BJ (cell line): ENCODE measurements at regions not wholly inside any gene's neighbourhood (a gene's known extent, or its start where the extent isn't known, plus 50 kb on each side); places are given as distances from the start of the nearest gene placed in this dataset.
"Not testable (repeated sequence)": the region's sequence is repeated elsewhere in the genome, so short reads cannot be mapped to it uniquely, and the experiment has no call there.

Experiments
- CTCF ChIA-PET: fragments of 350-600 bp; formaldehyde crosslinking; extraction: SDS; loops from one replicate; lab custom pipeline; 2021; ENCODE audit warnings: antibody characterized with exemption, inconsistent platforms; lab: Yijun Ruan, JAX
- POLR2A ChIA-PET: fragments of 300-600 bp; sonication (Branson Sonifier 250); formaldehyde crosslinking; extraction: SDS; loops from one replicate; lab custom pipeline; 2021; ENCODE audit warnings: antibody characterized with exemption; lab: Charles Lee
- DNase-seq: peaks from one replicate; pipeline ENCODE4 v3.0.0-alpha.2; 2011; ENCODE audit warnings: low read depth
- H3K27me3 ChIP-seq: 2 replicates; pipeline ENCODE4 v1.6.0; 2011; ENCODE audit warnings: low read length; ENCODE audit not compliant: control insufficient read depth, insufficient read depth
- H3K36me3 ChIP-seq: 2 replicates; pipeline ENCODE4 v1.5.1; 2011; ENCODE audit warnings: low read length; ENCODE audit not compliant: control insufficient read depth, insufficient read depth
- H3K4me3 ChIP-seq: 2 replicates; pipeline ENCODE4 v1.5.1; 2011; ENCODE audit warnings: low read depth, mild to moderate bottlenecking, control low read depth, low read length
- TF ChIP-seq, protein P1 (sequence below): IDR thresholded peaks from 2 replicates; pipeline ENCODE4 v1.5.1; 2011; ENCODE audit warnings: low read depth, mild to moderate bottlenecking, control low read depth, inconsistent platforms, low read length, moderate library complexity; ENCODE audit not compliant: insufficient read depth

- no peaks in the 10 kb centered on the region for H3K27me3 ChIP-seq
- DNase-seq, result no peak
- TF ChIP-seq, protein P1, sequence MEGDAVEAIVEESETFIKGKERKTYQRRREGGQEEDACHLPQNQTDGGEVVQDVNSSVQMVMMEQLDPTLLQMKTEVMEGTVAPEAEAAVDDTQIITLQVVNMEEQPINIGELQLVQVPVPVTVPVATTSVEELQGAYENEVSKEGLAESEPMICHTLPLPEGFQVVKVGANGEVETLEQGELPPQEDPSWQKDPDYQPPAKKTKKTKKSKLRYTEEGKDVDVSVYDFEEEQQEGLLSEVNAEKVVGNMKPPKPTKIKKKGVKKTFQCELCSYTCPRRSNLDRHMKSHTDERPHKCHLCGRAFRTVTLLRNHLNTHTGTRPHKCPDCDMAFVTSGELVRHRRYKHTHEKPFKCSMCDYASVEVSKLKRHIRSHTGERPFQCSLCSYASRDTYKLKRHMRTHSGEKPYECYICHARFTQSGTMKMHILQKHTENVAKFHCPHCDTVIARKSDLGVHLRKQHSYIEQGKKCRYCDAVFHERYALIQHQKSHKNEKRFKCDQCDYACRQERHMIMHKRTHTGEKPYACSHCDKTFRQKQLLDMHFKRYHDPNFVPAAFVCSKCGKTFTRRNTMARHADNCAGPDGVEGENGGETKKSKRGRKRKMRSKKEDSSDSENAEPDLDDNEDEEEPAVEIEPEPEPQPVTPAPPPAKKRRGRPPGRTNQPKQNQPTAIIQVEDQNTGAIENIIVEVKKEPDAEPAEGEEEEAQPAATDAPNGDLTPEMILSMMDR, result no peak
- H3K36me3 ChIP-seq, result no peaks in the 10 kb centered on the region
- no peak overlapping the region for H3K4me3 ChIP-seq
- ChIA-PET CTCF (no interaction called here), POLR2A (no interaction called here)
Observed at GRCh38 chr7:8362723-8363369, 70.6 kb upstream of the NXPH1 start.

DNA sequence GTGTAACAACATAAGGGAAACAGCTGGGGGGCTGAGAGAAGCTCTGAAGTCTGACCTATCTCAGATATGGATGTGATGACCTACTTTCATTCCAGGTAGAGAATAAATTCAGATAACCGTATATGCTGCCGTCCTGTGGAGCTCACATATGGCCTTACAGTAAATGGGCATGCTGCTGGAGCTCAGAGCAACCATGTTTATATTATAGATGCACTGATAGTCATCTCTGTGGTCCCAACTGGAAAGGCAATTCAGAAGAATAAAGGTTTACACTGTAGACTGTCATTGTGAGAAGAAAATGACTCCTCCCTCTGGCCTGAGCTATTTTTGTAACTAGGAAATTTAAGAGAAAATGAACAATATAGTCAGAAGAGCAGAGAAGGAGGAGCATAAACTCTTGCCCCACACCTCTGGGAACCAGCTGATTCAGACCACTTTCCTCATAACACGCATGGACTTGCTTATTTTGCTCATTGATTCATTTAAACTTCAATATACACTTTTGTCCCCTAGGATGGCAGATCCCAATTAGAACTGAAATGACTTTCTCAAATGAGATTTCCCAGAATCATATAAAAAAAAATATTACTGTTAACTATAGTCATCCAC is 69.9 kb upstream of the NXPH1 start:
- ChIA-PET CTCF (no interaction called here), POLR2A (no interaction called here)
- no peak for DNase-seq
- no peaks in the 10 kb centered on the region for H3K27me3 ChIP-seq
- TF ChIP-seq, protein P1, result no peak
- H3K4me3 ChIP-seq, result no peak overlapping the region
- H3K36me3 ChIP-seq, result no peaks in the 10 kb centered on the region

- TF ChIP-seq, protein P1, result no peak
- H3K4me3 ChIP-seq, result no peak overlapping the region
- CTCF ChIA-PET, result no interaction called here
- no peak for DNase-seq
- POLR2A ChIA-PET, result no interaction called here
- H3K27me3 ChIP-seq, result no peaks in the 10 kb centered on the region
- H3K36me3 ChIP-seq, result no peaks in the 10 kb centered on the region
Observed at GRCh38 chr7:8365499-8366110, 67.8 kb upstream of the NXPH1 start.

GRCh38 chr7:8368007-8368406 is 65.4 kb upstream of the NXPH1 start:
- H3K27me3 ChIP-seq, DNase-seq, H3K36me3 ChIP-seq, POLR2A ChIA-PET, H3K4me3 ChIP-seq: not testable (repeated sequence)
- CTCF ChIA-PET, result interaction anchor here (0.6 kb wide), 1 partner anchor 17 kb away, joined by 3 read pairs; no protein-coding TSS in a partner anchor

DNA sequence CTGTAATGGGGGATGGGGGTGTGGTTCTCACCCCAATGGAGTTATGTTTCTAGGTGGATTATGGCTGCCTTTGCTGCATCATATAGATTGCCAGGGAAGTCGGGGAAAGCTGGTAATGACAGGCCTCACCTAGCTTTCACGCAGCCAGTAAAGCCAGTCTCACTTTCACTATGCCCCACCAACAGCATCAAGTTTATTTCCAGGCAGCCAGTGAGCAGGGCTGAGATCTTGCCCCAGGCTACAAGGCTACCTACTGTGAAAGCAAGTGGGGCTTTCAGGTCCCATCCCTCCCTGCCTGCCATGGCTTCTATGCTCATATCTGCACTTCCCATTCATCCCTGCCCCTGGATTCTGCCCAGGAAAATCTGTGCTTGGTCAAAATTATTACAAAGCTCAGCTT is 61.7 kb upstream of the NXPH1 start:
- no peak for DNase-seq
- Histone ChIP-seq H3K36me3 (no peaks in the 10 kb centered on the region), H3K27me3 (no peaks in the 10 kb centered on the region), H3K4me3 (no peak overlapping the region)
- TF ChIP-seq, protein P1, result no peak
- CTCF ChIA-PET, result no interaction called here
- POLR2A ChIA-PET, result no interaction called here

DNA sequence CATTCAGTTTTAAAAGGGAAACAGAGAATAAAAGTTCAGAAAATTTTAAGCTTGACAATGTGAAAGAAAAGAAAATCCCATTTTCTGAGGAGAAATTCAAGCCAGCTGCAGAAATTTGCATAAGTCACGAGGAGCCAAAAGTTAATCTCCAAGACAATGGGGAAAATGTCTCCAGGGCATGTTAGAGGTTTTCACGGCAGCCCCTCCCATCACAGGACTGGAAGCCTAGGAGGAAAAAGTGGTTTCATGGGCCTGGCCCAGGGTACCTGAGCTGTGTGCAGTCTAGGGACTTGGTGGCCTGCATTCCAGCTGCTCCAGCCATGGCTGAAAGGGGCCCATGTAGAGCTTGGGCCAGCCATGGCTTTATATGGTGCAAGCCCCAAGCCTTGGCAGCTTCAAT is 59.6 kb upstream of the NXPH1 start:
- TF ChIP-seq, protein P1, result no peak
- H3K27me3 ChIP-seq, result no peaks in the 10 kb centered on the region
- H3K4me3 ChIP-seq, result no peak overlapping the region
- ChIA-PET POLR2A (no interaction called here), CTCF (no interaction called here)
- no peak for DNase-seq
- no peaks in the 10 kb centered on the region for H3K36me3 ChIP-seq
